HepG2 (cell line): ENCODE measurements at regions not wholly inside any gene's neighbourhood (a gene's known extent, or its start where the extent isn't known, plus 50 kb on each side); places are given as distances from the start of the nearest gene placed in this dataset.

Experiments used
- HMGXB4 ChIP-seq, 2 experiments: sonication (generic) in 1 of 2; formaldehyde crosslinking in 1 of 2; IDR thresholded peaks; 2 replicates each; pipeline versions ENCODE4 v1.4.0 to v1.6.1; 2018 to 2020; ENCODE audit warnings: missing genetic modification reagents in 2 of 2, borderline replicate concordance in 1 of 2, low read depth in 1 of 2, mild to moderate bottlenecking in 1 of 2, missing biosample characterization in 1 of 2
- HOXA5 ChIP-seq: sonication (generic); formaldehyde crosslinking; IDR thresholded peaks from 2 replicates; pipeline ENCODE4 v1.4.0; 2020; ENCODE audit warnings: missing genetic modification reagents
- IKZF1 ChIP-seq: fragments of 450-650 bp; IDR thresholded peaks from 2 replicates; pipeline ENCODE4 v1.7.1; 2016
- MTF2 ChIP-seq: sonication (generic); formaldehyde crosslinking; IDR thresholded peaks from 2 replicates; pipeline ENCODE4 v1.5.0; 2020; ENCODE audit warnings: missing genetic modification reagents, borderline replicate concordance
- NFIB ChIP-seq: sonication (generic); formaldehyde crosslinking; IDR thresholded peaks from 2 replicates; pipeline ENCODE4 v1.9.0; 2021; ENCODE audit warnings: missing genetic modification reagents, mild to moderate bottlenecking, borderline replicate concordance
- PRDM15 ChIP-seq: sonication (generic); formaldehyde crosslinking; IDR thresholded peaks from 2 replicates; pipeline ENCODE4 v1.4.0; 2020; ENCODE audit warnings: missing genetic modification reagents
- RBFOX2 ChIP-seq: fragments of 200-400 bp; formaldehyde crosslinking; IDR thresholded peaks from 2 replicates; pipeline ENCODE4 v1.6.1; 2017; ENCODE audit warnings: low read depth, mild to moderate bottlenecking, low read length
- ZBTB2 ChIP-seq: sonication (generic); formaldehyde crosslinking; IDR thresholded peaks from 2 replicates; pipeline ENCODE4 v1.8.0; 2022; ENCODE audit warnings: low read depth, missing genetic modification reagents
- ZNF260 ChIP-seq: sonication (generic); formaldehyde crosslinking; IDR thresholded peaks from 2 replicates; pipeline ENCODE4 v1.4.0; 2020; ENCODE audit warnings: missing genetic modification reagents, low read depth, mild to moderate bottlenecking, borderline replicate concordance
- ZNF276 ChIP-seq: sonication (generic); formaldehyde crosslinking; IDR thresholded peaks from 2 replicates; pipeline ENCODE4 v1.4.0; 2020; ENCODE audit warnings: mild to moderate bottlenecking, low read depth, missing genetic modification reagents
- ZNF280D ChIP-seq: sonication (generic); formaldehyde crosslinking; IDR thresholded peaks from 2 replicates; pipeline ENCODE4 v1.5.1; 2020; ENCODE audit warnings: mild to moderate bottlenecking, missing genetic modification reagents
- ZNF616 ChIP-seq: sonication (generic); formaldehyde crosslinking; IDR thresholded peaks from 2 replicates; pipeline ENCODE4 v1.5.0; 2020; ENCODE audit warnings: low read depth, mild to moderate bottlenecking, missing genetic modification reagents

GRCh38 chr7:101743241-101743994 lies 74.0 kb upstream of the CUX1 start (continued):
- TF ChIP-seq ZNF260 (CRISPR knock-in tag) (no peak), ZNF280D (CRISPR knock-in tag) (no peak), HMGXB4 (CRISPR knock-in tag; IDR thresholded peaks at IDR 0.05; ENCODE audit: borderline replicate concordance in 1 of 2, low read depth in 1 of 2) (0 out of 4 replicates have a peak, but pooled peaks of 1 of the 2 experiments have one; percentile 39), PRDM15 (peak; percentile 99), ZNF276 (no peak), IKZF1 (no peak), RBFOX2 (no peak), ZNF616 (CRISPR knock-in tag) (no peak), HOXA5 (CRISPR knock-in tag) (no peak), MTF2 (no peak), ZBTB2 (CRISPR knock-in tag) (no peak), NFIB (CRISPR knock-in tag) (no peak)
